ENCODE measurements at regions not wholly inside any gene's neighbourhood (a gene's known extent, or its start where the extent isn't known, plus 50 kb on each side); places are given as distances from the start of the nearest gene placed in this dataset.
A peak's percentile ranks its signal among the peaks of the same experiment; 100 is the strongest.

- ChIA-PET POLR2A (ENCODE audit: unreplicated experiment) (no interaction called here), CTCF (no interaction called here)
- ATAC-seq (no peak), DNase-seq (no peak)
- H3K36me3 ChIP-seq (ENCODE audit: low read depth, low read length) = no peaks in the 10 kb centered on the region
- no peak overlapping the region for H3K4me2 ChIP-seq (ENCODE audit: low read length)
- no peaks in the 10 kb centered on the region for H3K9me2 ChIP-seq (replicated peaks; ENCODE audit: low read length)
- no peak overlapping the region for H3K4me3 ChIP-seq (ENCODE audit: low read length)
- no peaks in the 10 kb centered on the region for H4K20me1 ChIP-seq (ENCODE audit: low read length)
- H2AFZ ChIP-seq (ENCODE audit: low read length) = no peak overlapping the region
- peaks cover 42% of the 10 kb centered on the region for H3K4me1 ChIP-seq (ENCODE audit: insufficient read depth, low read length)
- no peaks in the 10 kb centered on the region for H3K27me3 ChIP-seq (ENCODE audit: low read length)
- BruUV-seq (replicated peaks) = no TSS peak
- H3K79me2 ChIP-seq (ENCODE audit: low read length) = no peaks in the 10 kb centered on the region
- no peak for TF ChIP-seq CTCF (conservative IDR thresholded peaks at IDR 0.05; ENCODE audit: low read depth, low read length)
- TF ChIP-seq EZH2phosphoT487 (IDR thresholded peaks at IDR 0.05; ENCODE audit: borderline replicate concordance, low read length) = no peak
- TF ChIP-seq EZH2 (IDR thresholded peaks at IDR 0.05; ENCODE audit: low read length, unreplicated experiment) = no peak
- no peaks in the 10 kb centered on the region for H3F3A ChIP-seq (ENCODE audit: low read length, unreplicated experiment)
- H3K9ac ChIP-seq (ENCODE audit: low read length) = no peak overlapping the region
- no peak overlapping the region for H3K27ac ChIP-seq (ENCODE audit: low read length)
- intact Hi-C loops (cut with micrococcal nuclease) = no loop called here
- H3K9me3 ChIP-seq (ENCODE audit: low read length) = no peaks in the 10 kb centered on the region
These were observed 183.1 kb downstream of the EMP1 start for GRCh38 chr12:13379531-13380188.

DNA sequence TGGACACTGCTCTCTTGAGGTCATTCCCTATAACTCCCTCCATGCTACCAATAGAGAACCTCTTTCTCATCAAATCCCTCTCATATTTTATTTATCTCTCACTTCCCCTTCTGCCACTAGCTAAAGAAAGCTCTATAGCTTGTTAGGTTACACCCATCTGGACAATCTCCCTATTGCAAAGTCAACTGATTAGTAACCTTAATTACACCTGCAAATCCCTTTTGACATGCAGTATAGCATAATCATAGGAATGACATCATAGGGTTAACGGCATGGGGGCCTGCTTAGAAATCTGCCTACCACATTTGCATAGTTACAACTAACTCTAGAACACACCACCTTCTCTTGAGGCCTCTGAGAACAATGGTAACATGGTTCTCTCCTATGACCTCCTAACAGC is 181.2 kb downstream of the EMP1 start:
- Histone ChIP-seq H2AFZ (ENCODE audit: low read length) (no peak overlapping the region), H3K27ac (ENCODE audit: low read length) (peak overlapping the region; percentile 82), H3K9ac (ENCODE audit: low read length) (no peak overlapping the region), H3F3A (ENCODE audit: low read length, unreplicated experiment) (no peaks in the 10 kb centered on the region), H3K4me2 (ENCODE audit: low read length) (peak overlapping the region; percentile 29; the same call in 1 of the 2 replicates), H3K4me1 (ENCODE audit: insufficient read depth, low read length) (peaks cover 40% of the 10 kb centered on the region), H3K79me2 (ENCODE audit: low read length) (no peaks in the 10 kb centered on the region), H3K36me3 (ENCODE audit: low read depth, low read length) (no peaks in the 10 kb centered on the region), H3K4me3 (ENCODE audit: low read length) (no peak overlapping the region), H3K27me3 (ENCODE audit: low read length) (no peaks in the 10 kb centered on the region), H3K9me3 (ENCODE audit: low read length) (no peaks in the 10 kb centered on the region), H3K9me2 (replicated peaks; ENCODE audit: low read length) (no peaks in the 10 kb centered on the region), H4K20me1 (ENCODE audit: low read length) (no peaks in the 10 kb centered on the region)
- POLR2A ChIA-PET (ENCODE audit: unreplicated experiment) = no interaction called here
- CTCF ChIA-PET = no interaction called here
- DNase-seq = no peak
- intact Hi-C loops (cut with micrococcal nuclease) = no loop called here
- ATAC-seq = no peak
- no peak for TF ChIP-seq CTCF (conservative IDR thresholded peaks at IDR 0.05; ENCODE audit: low read depth, low read length)
- BruUV-seq (replicated peaks) = no TSS peak

DNA sequence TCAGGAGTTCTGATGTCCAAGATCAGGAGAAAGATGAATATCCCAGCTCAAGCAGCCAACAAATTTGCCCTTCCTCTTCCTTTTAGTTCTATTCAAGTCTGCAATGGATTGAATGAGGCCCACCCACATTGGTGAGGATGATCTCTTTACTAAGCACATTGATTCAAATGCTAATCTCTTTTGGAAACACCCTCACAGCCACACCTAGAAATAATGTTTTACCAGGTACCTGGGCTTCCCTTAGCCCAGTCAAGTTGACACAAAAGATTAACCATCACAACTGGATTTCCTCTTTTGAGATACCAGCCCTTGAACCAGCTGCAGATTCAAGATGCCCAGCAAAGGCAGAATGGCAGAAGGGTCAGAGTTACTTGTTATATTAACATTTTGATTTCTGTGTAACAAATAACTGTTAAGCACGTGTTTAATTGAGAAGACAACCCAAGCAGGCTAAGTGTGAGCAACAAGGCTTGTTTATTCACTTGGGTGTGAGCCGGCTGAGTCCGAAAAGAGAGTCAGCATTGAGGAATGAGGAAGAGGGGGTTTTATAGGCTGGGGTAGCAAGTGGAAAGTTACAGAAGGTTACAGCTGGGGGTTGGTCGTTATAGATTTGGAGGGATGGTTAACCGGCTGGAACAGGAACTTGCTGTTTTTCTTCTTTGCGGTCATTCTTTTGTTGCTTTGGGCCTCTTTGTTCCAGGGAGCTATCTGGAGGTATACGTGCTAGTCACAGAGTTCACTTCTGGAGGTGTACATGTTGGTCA is 180.3 kb downstream of the EMP1 start:
- Histone ChIP-seq H3K27me3 (ENCODE audit: low read length) (no peaks in the 10 kb centered on the region), H3K36me3 (ENCODE audit: low read depth, low read length) (no peaks in the 10 kb centered on the region), H3K79me2 (ENCODE audit: low read length) (no peaks in the 10 kb centered on the region), H3F3A (ENCODE audit: low read length, unreplicated experiment) (no peaks in the 10 kb centered on the region), H3K4me2 (ENCODE audit: low read length) (peak overlapping the region; percentile 29), H3K4me3 (ENCODE audit: low read length) (no peak overlapping the region), H3K9me3 (ENCODE audit: low read length) (no peaks in the 10 kb centered on the region), H3K27ac (ENCODE audit: low read length) (peak overlapping the region; percentile 82), H3K4me1 (ENCODE audit: insufficient read depth, low read length) (peaks cover 40% of the 10 kb centered on the region), H3K9me2 (replicated peaks; ENCODE audit: low read length) (no peaks in the 10 kb centered on the region), H4K20me1 (ENCODE audit: low read length) (no peaks in the 10 kb centered on the region), H3K9ac (ENCODE audit: low read length) (peak overlapping the region; percentile 28; the same call in 1 of the 2 replicates), H2AFZ (ENCODE audit: low read length) (no peak overlapping the region)
- no peak for TF ChIP-seq EZH2 (IDR thresholded peaks at IDR 0.05; ENCODE audit: low read length, unreplicated experiment)
- peak; percentile 39 for ATAC-seq
- ChIA-PET CTCF (no interaction called here), POLR2A (ENCODE audit: unreplicated experiment) (no interaction called here)
- intact Hi-C loops (cut with micrococcal nuclease) = no loop called here
- no TSS peak for BruUV-seq (replicated peaks)
- DNase-seq = peak; percentile 81
